ENCODE measurements at regions not wholly inside any gene's neighbourhood (a gene's known extent, or its start where the extent isn't known, plus 50 kb on each side); places are given as distances from the start of the nearest gene placed in this dataset.

GRCh38 chr16:52379551-52379950 lies 167.4 kb downstream of the TOX3 start:
- no peaks in the 10 kb centered on the region for H4K20me1 ChIP-seq (ENCODE audit: insufficient read depth, low read length)
- no peaks in the 10 kb centered on the region for H3K9me3 ChIP-seq (ENCODE audit: insufficient read depth, low read length)
- H2AFZ ChIP-seq (ENCODE audit: low read depth, low read length), result no peak overlapping the region
- H3K36me3 ChIP-seq (replicated peaks; ENCODE audit: low read depth, low read length), result no peaks in the 10 kb centered on the region
- no peak overlapping the region for H3K4me2 ChIP-seq (ENCODE audit: low read length)
- TF ChIP-seq CTCF (IDR thresholded peaks at IDR 0.05; ENCODE audit: low read depth, low read length) (no peak), EZH2phosphoT487 (IDR thresholded peaks at IDR 0.05; ENCODE audit: low read depth) (no peak)
- H3K27ac ChIP-seq (ENCODE audit: low read length), result no peak overlapping the region
- H3K4me1 ChIP-seq (ENCODE audit: low read length), result no peaks in the 10 kb centered on the region
- no peak overlapping the region for H3K4me3 ChIP-seq (ENCODE audit: low read length)
- no peaks in the 10 kb centered on the region for H3K79me2 ChIP-seq (ENCODE audit: low read length)
- no peaks in the 10 kb centered on the region for H3K27me3 ChIP-seq (ENCODE audit: low read depth, low read length)
- no peak overlapping the region for H3K9ac ChIP-seq (ENCODE audit: low read length)

DNA sequence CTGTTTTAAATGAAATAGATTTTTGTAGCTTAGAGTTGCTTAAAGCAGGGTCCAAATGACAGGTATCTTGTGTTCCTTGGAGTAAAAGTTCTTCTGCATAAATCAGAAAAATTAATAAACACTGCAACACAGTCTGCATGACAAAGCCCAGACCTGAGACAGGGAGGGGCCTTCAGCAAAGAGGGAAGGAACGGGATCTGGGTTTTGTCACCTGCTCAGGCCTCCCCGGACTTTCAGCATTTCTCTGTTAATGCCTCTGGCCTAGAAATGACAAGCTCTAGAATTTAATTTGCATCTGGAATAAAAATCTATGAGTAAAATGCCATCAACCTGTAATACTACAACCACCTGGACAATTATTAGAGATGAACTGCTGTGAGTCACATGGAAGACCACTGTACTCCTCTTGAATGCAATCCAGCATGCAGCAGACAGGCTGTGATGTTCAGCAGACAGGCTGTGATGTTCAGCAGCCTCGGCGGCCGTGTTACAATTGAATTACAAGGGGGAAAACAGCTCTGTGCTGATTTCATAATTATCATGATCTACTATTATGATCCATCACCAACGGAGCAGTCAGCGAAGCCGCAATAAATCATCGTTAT lies 170.2 kb downstream of the TOX3 start:
- no peak overlapping the region for H3K9ac ChIP-seq (ENCODE audit: low read length)
- H3K27ac ChIP-seq (ENCODE audit: low read length), result no peak overlapping the region
- H3K4me2 ChIP-seq (ENCODE audit: low read length), result no peak overlapping the region
- H3K9me3 ChIP-seq (ENCODE audit: insufficient read depth, low read length), result no peaks in the 10 kb centered on the region
- no peaks in the 10 kb centered on the region for H3K79me2 ChIP-seq (ENCODE audit: low read length)
- H3K36me3 ChIP-seq (replicated peaks; ENCODE audit: low read depth, low read length), result no peaks in the 10 kb centered on the region
- H2AFZ ChIP-seq (ENCODE audit: low read depth, low read length), result no peak overlapping the region
- no peaks in the 10 kb centered on the region for H4K20me1 ChIP-seq (ENCODE audit: insufficient read depth, low read length)
- no peaks in the 10 kb centered on the region for H3K27me3 ChIP-seq (ENCODE audit: low read depth, low read length)
- no peak overlapping the region for H3K4me3 ChIP-seq (ENCODE audit: low read length)
- H3K4me1 ChIP-seq (ENCODE audit: low read length), result no peaks in the 10 kb centered on the region
- TF ChIP-seq EZH2phosphoT487 (IDR thresholded peaks at IDR 0.05; ENCODE audit: low read depth) (no peak), CTCF (IDR thresholded peaks at IDR 0.05; ENCODE audit: low read depth, low read length) (no peak)

DNA sequence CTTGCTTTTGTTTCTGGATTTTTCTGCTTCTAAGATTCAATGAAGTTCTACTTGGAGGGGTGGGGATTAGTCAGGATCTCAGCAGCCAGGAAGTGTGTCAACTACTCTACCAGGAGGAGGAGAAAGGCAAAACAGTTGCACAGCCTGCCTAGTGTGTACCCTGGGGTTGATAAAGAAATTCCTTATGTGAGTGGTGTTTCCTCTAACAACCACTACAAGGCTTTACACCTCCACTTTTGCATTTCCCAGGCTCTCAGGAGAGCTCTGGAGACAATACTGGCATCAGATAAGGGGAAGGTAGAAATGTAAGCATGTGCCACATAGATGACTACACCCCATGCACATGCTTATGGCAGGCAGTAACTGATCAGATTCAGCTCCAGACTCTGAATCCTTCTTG lies 174.6 kb downstream of the TOX3 start:
- H4K20me1 ChIP-seq (ENCODE audit: insufficient read depth, low read length), result no peaks in the 10 kb centered on the region
- no peak overlapping the region for H2AFZ ChIP-seq (ENCODE audit: low read depth, low read length)
- H3K79me2 ChIP-seq (ENCODE audit: low read length), result no peaks in the 10 kb centered on the region
- H3K36me3 ChIP-seq (replicated peaks; ENCODE audit: low read depth, low read length), result no peaks in the 10 kb centered on the region
- no peak overlapping the region for H3K4me3 ChIP-seq (ENCODE audit: low read length)
- no peaks in the 10 kb centered on the region for H3K9me3 ChIP-seq (ENCODE audit: insufficient read depth, low read length)
- H3K4me2 ChIP-seq (ENCODE audit: low read length), result no peak overlapping the region
- H3K27ac ChIP-seq (ENCODE audit: low read length), result no peak overlapping the region
- no peaks in the 10 kb centered on the region for H3K4me1 ChIP-seq (ENCODE audit: low read length)
- H3K27me3 ChIP-seq (ENCODE audit: low read depth, low read length), result no peaks in the 10 kb centered on the region
- no peak overlapping the region for H3K9ac ChIP-seq (ENCODE audit: low read length)
- TF ChIP-seq EZH2phosphoT487 (IDR thresholded peaks at IDR 0.05; ENCODE audit: low read depth), result no peak
- no peak for TF ChIP-seq CTCF (IDR thresholded peaks at IDR 0.05; ENCODE audit: low read depth, low read length)

DNA sequence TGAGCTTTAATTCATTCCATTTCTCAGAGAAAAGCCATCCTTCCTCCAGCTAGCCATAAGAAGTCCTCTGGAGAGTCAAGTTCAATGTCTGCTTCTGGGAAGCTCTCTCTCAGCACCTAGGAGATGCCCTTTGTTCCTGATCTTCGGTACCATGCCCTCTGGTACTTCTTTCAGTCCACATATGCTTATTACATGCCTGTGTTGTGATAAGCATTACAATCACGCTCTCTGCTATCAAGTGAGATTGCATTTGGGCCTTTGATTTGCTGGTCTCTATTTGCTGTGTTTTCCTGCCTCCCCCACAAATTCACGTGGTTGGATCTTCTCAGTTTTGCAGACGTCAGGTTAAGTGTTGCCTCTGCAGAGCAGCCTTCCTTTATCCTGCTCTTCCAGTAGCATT lies 178.1 kb downstream of the TOX3 start:
- Histone ChIP-seq H3K4me2 (ENCODE audit: low read length) (no peak overlapping the region), H3K9me3 (ENCODE audit: insufficient read depth, low read length) (no peaks in the 10 kb centered on the region), H3K27me3 (ENCODE audit: low read depth, low read length) (no peaks in the 10 kb centered on the region), H2AFZ (ENCODE audit: low read depth, low read length) (no peak overlapping the region), H3K36me3 (replicated peaks; ENCODE audit: low read depth, low read length) (no peaks in the 10 kb centered on the region), H3K4me3 (ENCODE audit: low read length) (no peak overlapping the region), H4K20me1 (ENCODE audit: insufficient read depth, low read length) (no peaks in the 10 kb centered on the region; the same call in 1 of the 2 replicates), H3K4me1 (ENCODE audit: low read length) (peaks cover 5% of the 10 kb centered on the region; the same call in 1 of the 2 replicates), H3K79me2 (ENCODE audit: low read length) (no peaks in the 10 kb centered on the region), H3K27ac (ENCODE audit: low read length) (no peak overlapping the region), H3K9ac (ENCODE audit: low read length) (no peak overlapping the region)
- TF ChIP-seq EZH2phosphoT487 (IDR thresholded peaks at IDR 0.05; ENCODE audit: low read depth), result no peak
